GM10248 (cell line): ENCODE measurements at regions not wholly inside any gene's neighbourhood (a gene's known extent, or its start where the extent isn't known, plus 50 kb on each side); places are given as distances from the start of the nearest gene placed in this dataset.

Experiments
- CTCF ChIA-PET: fragments of 300-600 bp; sonication (Branson Sonifier 250); formaldehyde crosslinking; extraction: SDS; loops from one replicate; lab custom pipeline; 2021; ENCODE audit warnings: antibody characterized with exemption; lab: Yijun Ruan, JAX
- POLR2A ChIA-PET: fragments of 350-650 bp; sonication (Branson Sonifier 250); formaldehyde crosslinking; extraction: SDS; loops from one replicate; lab custom pipeline; 2020; ENCODE audit warnings: antibody characterized with exemption; lab: Yijun Ruan, JAX
- DNase-seq: peaks from one replicate; pipeline ENCODE4 v3.0.0; 2012; ENCODE audit errors: extremely low spot score
- CTCF ChIP-seq: IDR thresholded peaks from 2 replicates; pipeline ENCODE4 v1.5.1; 2012; ENCODE audit warnings: mild to moderate bottlenecking, low read depth; ENCODE audit errors: extremely low read depth, missing control alignments, control extremely low read depth

- CTCF ChIA-PET: no interaction called here
- no peak for TF ChIP-seq CTCF
- POLR2A ChIA-PET: no interaction called here
- DNase-seq: no peak
Observed at GRCh38 chr10:131406676-131407392, 95.3 kb upstream of the TCERG1L start.

- POLR2A ChIA-PET: no interaction called here
- CTCF ChIA-PET: interaction anchor here (1.0 kb wide), 1 partner anchor 11 kb away, joined by 4 read pairs; no protein-coding TSS in a partner anchor
- DNase-seq: no peak
- no peak for TF ChIP-seq CTCF
Observed at GRCh38 chr10:131418681-131419080, 107.2 kb upstream of the TCERG1L start.

- TF ChIP-seq CTCF: no peak
- DNase-seq: no peak
- ChIA-PET POLR2A (no interaction called here), CTCF (interaction anchor here (1.0 kb wide), 1 partner anchor 12 kb away, joined by 4 read pairs; no protein-coding TSS in a partner anchor)
Observed at GRCh38 chr10:131419797-131420196, 108.3 kb upstream of the TCERG1L start.

DNA sequence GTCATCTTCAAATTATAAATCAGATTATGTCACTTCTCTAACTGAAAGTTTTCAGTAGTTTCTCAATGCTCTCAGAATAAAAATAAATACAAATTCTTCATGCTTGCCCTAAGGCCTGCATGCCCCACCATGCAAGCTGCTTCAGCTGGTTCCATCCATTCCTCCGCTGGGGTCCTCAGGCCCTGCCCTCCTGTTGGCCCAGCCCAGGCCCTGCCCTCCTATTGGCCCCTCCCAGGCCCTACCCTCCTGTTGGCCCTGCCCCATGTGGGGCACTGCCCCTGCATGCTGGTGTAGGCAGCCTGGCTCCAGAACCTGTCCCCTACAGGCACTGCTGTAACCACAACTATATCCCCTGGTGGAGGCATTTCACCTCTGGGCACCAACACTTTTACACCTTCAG is 109.3 kb upstream of the TCERG1L start:
- no peak for DNase-seq
- TF ChIP-seq CTCF: no peak
- ChIA-PET POLR2A (no interaction called here), CTCF (interaction anchor here (0.8 kb wide), 1 partner anchor 44 kb away, joined by 3 read pairs; no protein-coding TSS in a partner anchor)

DNA sequence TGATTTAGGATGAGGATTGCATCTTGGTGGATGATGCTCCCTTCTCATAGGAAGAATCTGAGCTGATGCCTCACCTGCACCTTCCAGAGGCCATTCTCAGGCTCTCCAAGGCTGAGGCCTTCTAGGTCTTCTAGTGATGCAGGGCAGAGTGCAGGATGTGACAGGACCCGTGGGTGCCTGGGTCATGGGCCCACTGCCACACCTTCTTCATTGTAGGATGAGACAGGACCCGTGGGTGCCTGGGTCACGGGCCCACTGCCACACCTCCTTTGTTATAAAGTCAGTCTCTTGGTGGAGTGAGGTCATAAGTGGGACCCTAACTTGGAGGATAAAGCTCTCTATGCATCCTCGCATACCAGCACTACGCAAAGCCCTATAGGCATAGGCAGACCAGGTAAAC is 109.9 kb upstream of the TCERG1L start:
- TF ChIP-seq CTCF: no peak
- POLR2A ChIA-PET: no interaction called here
- CTCF ChIA-PET: interaction anchor here (0.8 to 0.9 kb wide), 2 partner anchors 19 to 43 kb away, joined by 3 read pairs; no protein-coding TSS in a partner anchor
- DNase-seq: no peak

- ChIA-PET CTCF (no interaction called here), POLR2A (no interaction called here)
- no peak for DNase-seq
- no peak for TF ChIP-seq CTCF
Observed at GRCh38 chr10:131422731-131423130, 111.2 kb upstream of the TCERG1L start.
